Stomach (tissue), 8 donors: ENCODE measurements at regions not wholly inside any gene's neighbourhood (a gene's known extent, or its start where the extent isn't known, plus 50 kb on each side); places are given as distances from the start of the nearest gene placed in this dataset.
A peak's percentile ranks its signal among the peaks of the same experiment; 100 is the strongest.

Experiments
- DNase-seq, 2 donors: peaks; one replicate each; pipeline versions ENCODE4 v3.0.0 to v3.0.0-alpha.2; 2013 to 2019
- H3K27ac ChIP-seq, 5 donors: fragments of 200-600 bp in 4 of 5; sonication (generic) in 4 of 5; one replicate each; pipeline ENCODE4 v1.5.1; 2013 to 2019; ENCODE audit warnings: mild to moderate bottlenecking in 1 of 5, moderate library complexity in 1 of 5
- H3K27me3 ChIP-seq, 3 donors: fragments of 200-600 bp; sonication (generic); one replicate each; pipeline ENCODE4 v1.5.1; 2017 to 2019; ENCODE audit warnings: mixed run types in 1 of 3
- H3K36me3 ChIP-seq, 4 donors: fragments of 200-600 bp; sonication (generic); 1 replicate in 3 of 4; 2 replicates in 1 of 4; pipeline ENCODE4 v1.5.1; 2016 to 2019
- H3K4me1 ChIP-seq, 4 donors: fragments of 200-600 bp; sonication (generic); one replicate each; pipeline ENCODE4 v1.5.1; 2016 to 2019
- H3K4me3 ChIP-seq, 4 donors: fragments of 200-600 bp; sonication (generic) in 3 of 4; one replicate each; pipeline ENCODE4 v1.5.1; 2016 to 2019; ENCODE audit warnings: mild to moderate bottlenecking in 1 of 4
- H3K9me3 ChIP-seq, 4 donors: fragments of 200-600 bp; sonication (generic); one replicate each; pipeline ENCODE4 v1.5.1; 2016 to 2019
- CTCF ChIP-seq, 7 experiments: fragments of 450-650 bp in 4 of 7; fragments of 200-600 bp in 3 of 7; sonication (generic) in 3 of 7; IDR thresholded peaks; one replicate each; pipeline ENCODE4 v1.5.1; 2016 to 2019; ENCODE audit warnings: antibody characterized with exemption in 7 of 7, control low read depth in 2 of 7, mild to moderate bottlenecking in 1 of 7
- EP300 ChIP-seq: sonication (generic); formaldehyde crosslinking; IDR thresholded peaks from one replicate; pipeline ENCODE4 v1.6.1; 2017; ENCODE audit warnings: antibody characterized with exemption
- POLR2A ChIP-seq, 4 donors: fragments of 450-650 bp; IDR thresholded peaks; one replicate each; pipeline ENCODE4 v1.6.1; 2016; ENCODE audit warnings: antibody characterized with exemption in 4 of 4, control low read depth in 2 of 4, mild to moderate bottlenecking in 1 of 4, moderate library complexity in 1 of 4
- POLR2AphosphoS5 ChIP-seq, 3 donors: sonication (generic); formaldehyde crosslinking; IDR thresholded peaks; one replicate each; pipeline ENCODE4 v1.6.1; 2016; ENCODE audit warnings: antibody characterized with exemption in 3 of 3
- WGBS, 5 donors: extraction: QIAGEN DNeasy Blood & Tissue Kit in 3 of 5; methylation state at CpG; one replicate each; pipeline versions ENCODE4 v1.1.5 to v1.1.7; 2013 to 2018; 5-methylcytosine and 5-hydroxymethylcytosine counted together
- intact Hi-C: fragments of 100-400 bp; cut with DNase I; formaldehyde crosslinking; loops from one replicate; pipeline ENCODE4 v1.15.1; 2023; ENCODE audit warnings: low total_unique reads
- donor health status: healthy with polysubstance abuse.
- donor health status: Bipolar disorder and iron deficiency.
- donor health status: healthy.

GRCh38 chr4:13907255-13907751 is 279.8 kb upstream of the BOD1L1 start:
- peak in 1 of 2 donors; percentile 48 for DNase-seq
- peak overlapping the region in 1 of 5 donors; percentile 55 for H3K27ac ChIP-seq
- no peaks in the 10 kb centered on the region for H3K27me3 ChIP-seq
- H3K4me3 ChIP-seq = no peak overlapping the region
- no peaks in the 10 kb centered on the region for H3K36me3 ChIP-seq
- TF ChIP-seq CTCF (IDR thresholded peaks at IDR 0.05) (no peak), POLR2AphosphoS5 (IDR thresholded peaks at IDR 0.05) (peak in 1 of 3 donors; percentile 19)
- intact Hi-C loops = no loop called here
- no peaks in the 10 kb centered on the region for H3K4me1 ChIP-seq
- 40 to 82% (median 71%) methylated on average over 1 of the region's 1 CpG for whole genome bisulfite sequencing, 5 donors
- no peaks in the 10 kb centered on the region for H3K9me3 ChIP-seq

DNA sequence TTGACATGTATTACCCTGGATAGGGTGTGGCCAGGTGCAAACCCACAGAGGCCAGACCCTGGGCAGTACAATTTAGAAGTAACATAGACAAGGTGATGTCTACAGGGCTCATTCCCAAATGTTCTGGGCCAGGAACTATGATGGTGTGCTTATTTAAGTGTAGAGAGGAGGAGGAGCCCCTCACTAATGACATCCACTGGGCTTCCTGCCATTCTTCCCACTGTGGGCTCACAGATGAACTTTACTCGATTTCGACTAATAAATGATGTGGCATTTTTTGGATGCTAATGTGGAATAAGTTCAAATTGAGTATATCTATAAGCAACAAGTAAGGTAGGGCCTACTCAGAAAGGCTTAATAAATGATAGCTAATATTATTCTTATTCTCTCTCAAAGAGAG is 280.9 kb upstream of the BOD1L1 start:
- Histone ChIP-seq H3K36me3 (no peaks in the 10 kb centered on the region), H3K27me3 (no peaks in the 10 kb centered on the region), H3K9me3 (no peaks in the 10 kb centered on the region), H3K4me3 (no peak overlapping the region), H3K4me1 (no peaks in the 10 kb centered on the region), H3K27ac (no peak overlapping the region)
- TF ChIP-seq POLR2AphosphoS5 (IDR thresholded peaks at IDR 0.05) = no peak
- no peak for TF ChIP-seq CTCF (IDR thresholded peaks at IDR 0.05)
- 91 to 98% (median 94%) methylated on average over 2 of the region's 2 CpGs for WGBS, 5 donors
- intact Hi-C loops = no loop called here
- no peak for DNase-seq

DNA sequence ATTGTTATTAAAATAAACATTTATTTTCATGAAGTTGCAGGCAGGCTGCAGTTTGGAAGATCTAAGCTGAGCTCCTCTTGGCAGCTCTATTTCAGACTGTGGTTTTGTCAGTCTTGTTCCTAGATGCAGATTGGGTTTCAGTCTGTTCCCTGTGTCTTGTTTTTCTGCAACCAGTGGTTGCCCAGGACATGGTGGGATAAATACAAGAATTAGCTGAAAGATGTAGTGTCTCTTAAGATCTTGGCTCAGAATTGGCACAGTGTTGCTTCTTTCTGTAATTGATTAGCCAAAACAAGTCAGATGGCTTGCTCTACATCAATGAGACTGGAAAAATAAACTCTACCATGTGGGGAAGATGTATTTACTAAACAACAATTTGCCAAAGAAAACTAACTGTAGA is 283.0 kb upstream of the BOD1L1 start:
- intact Hi-C loops = no loop called here
- Histone ChIP-seq H3K27me3 (no peaks in the 10 kb centered on the region), H3K4me3 (no peak overlapping the region), H3K27ac (no peak overlapping the region), H3K9me3 (no peaks in the 10 kb centered on the region), H3K4me1 (no peaks in the 10 kb centered on the region), H3K36me3 (no peaks in the 10 kb centered on the region)
- no peak for DNase-seq
- TF ChIP-seq EP300 (no peak), POLR2A (IDR thresholded peaks at IDR 0.05) (no peak), CTCF (IDR thresholded peaks at IDR 0.05) (no peak), POLR2AphosphoS5 (IDR thresholded peaks at IDR 0.05) (no peak)

DNA sequence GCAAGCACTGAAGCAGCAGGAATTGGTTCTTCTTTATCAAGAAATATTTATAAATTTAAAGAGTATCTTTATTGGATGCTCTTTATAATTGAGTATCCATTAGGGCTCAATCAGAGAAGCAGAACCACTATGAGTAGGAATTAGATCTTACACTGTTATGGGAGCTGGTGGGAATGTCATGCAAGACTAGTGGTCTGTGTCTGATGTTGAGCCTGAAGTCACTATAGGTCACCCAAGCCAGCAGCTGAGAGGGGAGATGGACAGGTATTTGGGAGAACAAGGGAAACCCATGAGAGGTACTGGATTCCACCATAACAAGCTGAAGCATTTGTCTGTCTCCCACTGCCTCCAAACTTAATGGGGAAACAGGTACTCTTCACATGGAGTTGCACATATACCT is 283.7 kb upstream of the BOD1L1 start:
- no peaks in the 10 kb centered on the region for H3K9me3 ChIP-seq
- no peak for TF ChIP-seq POLR2A (IDR thresholded peaks at IDR 0.05)
- TF ChIP-seq CTCF (IDR thresholded peaks at IDR 0.05) = no peak
- no peak for TF ChIP-seq EP300
- H3K36me3 ChIP-seq = no peaks in the 10 kb centered on the region
- DNase-seq = no peak
- H3K4me3 ChIP-seq = no peak overlapping the region
- no peak overlapping the region for H3K27ac ChIP-seq
- no peaks in the 10 kb centered on the region for H3K27me3 ChIP-seq
- intact Hi-C loops = no loop called here
- no peaks in the 10 kb centered on the region for H3K4me1 ChIP-seq
